Testis (tissue), 2 donors: ENCODE measurements at regions not wholly inside any gene's neighbourhood (a gene's known extent, or its start where the extent isn't known, plus 50 kb on each side); places are given as distances from the start of the nearest gene placed in this dataset.

Experiments
- DNase-seq: peaks from one replicate; pipeline ENCODE4 v3.0.0-alpha.2; 2019
- H3K27ac ChIP-seq, 2 donors: fragments of 200-600 bp; sonication (generic); one replicate each; pipeline ENCODE4 v1.5.1; 2019
- H3K27me3 ChIP-seq: fragments of 200-600 bp; sonication (generic); one replicate; pipeline ENCODE4 v1.5.1; 2019
- H3K36me3 ChIP-seq: fragments of 200-600 bp; sonication (generic); one replicate; pipeline ENCODE4 v1.5.1; 2017; ENCODE audit warnings: low read depth; ENCODE audit errors: missing control alignments
- H3K4me1 ChIP-seq: fragments of 200-600 bp; sonication (generic); one replicate; pipeline ENCODE4 v1.5.1; 2019
- H3K4me3 ChIP-seq, 2 donors: fragments of 200-600 bp; sonication (generic); one replicate each; pipeline ENCODE4 v1.5.1; 2017 to 2019
- H3K9me3 ChIP-seq: fragments of 200-600 bp; sonication (generic); one replicate; pipeline ENCODE4 v1.5.1; 2017
- POLR2A ChIP-seq: fragments of 450-650 bp; IDR thresholded peaks from one replicate; pipeline ENCODE4 v1.6.1; 2017; ENCODE audit warnings: antibody characterized with exemption, mild to moderate bottlenecking, moderate library complexity
- WGBS, 2 donors: methylation state at CpG; one replicate each; pipeline ENCODE4 v1.1.5; 2018; 5-methylcytosine and 5-hydroxymethylcytosine counted together
- intact Hi-C: fragments of 100-400 bp; cut with DNase I; formaldehyde crosslinking; loops from one replicate; pipeline ENCODE4 v1.15.1; 2023; ENCODE audit warnings: low total_unique reads
- TF ChIP-seq, protein P1 (sequence below), 3 experiments: fragments of 450-650 bp in 2 of 3; fragments of 200-600 bp in 1 of 3; sonication (generic) in 1 of 3; IDR thresholded peaks; one replicate each; pipeline ENCODE4 v1.5.1; 2016 to 2019; ENCODE audit warnings: antibody characterized with exemption in 3 of 3, mild to moderate bottlenecking in 2 of 3, moderate library complexity in 1 of 3

DNA sequence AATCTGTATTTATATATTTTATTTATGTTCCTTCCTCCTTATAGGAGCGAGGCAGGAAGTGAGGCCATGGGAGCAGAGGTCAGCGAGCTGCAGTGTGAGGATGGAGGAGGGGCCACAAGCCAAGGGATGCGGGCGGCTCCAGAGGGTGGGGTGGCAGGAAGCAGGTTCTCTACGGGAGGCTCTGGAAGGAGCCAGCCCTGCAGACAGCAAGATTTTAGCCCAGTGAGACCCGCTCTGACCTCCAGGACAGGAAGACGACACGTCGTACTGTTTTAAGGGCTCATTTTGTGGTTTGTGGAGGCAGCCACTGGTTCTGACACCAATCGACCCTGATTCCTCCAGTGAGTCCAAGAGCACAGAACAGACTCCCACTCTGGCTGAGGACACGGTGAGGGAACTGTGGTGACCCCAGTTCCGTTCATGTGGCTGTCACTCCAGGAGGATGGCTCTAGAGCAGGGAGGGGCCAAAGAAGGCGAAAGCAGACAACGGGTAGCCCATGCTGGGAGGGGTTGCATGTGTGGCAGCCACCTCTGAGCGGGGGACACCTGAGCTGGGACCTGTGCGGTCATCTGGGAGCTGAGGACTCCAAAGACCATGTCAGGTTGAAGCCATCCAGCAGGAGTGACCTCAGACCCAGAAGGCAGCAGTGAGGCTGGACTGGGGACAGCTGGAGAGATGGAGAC, 100.1 kb upstream of the BHLHE23 start:
- no peak for DNase-seq
- H3K9me3 ChIP-seq, result no peaks in the 10 kb centered on the region
- H3K4me1 ChIP-seq, result no peaks in the 10 kb centered on the region
- H3K27ac ChIP-seq, result no peak overlapping the region
- no peak for TF ChIP-seq POLR2A
- TF ChIP-seq, protein P1, sequence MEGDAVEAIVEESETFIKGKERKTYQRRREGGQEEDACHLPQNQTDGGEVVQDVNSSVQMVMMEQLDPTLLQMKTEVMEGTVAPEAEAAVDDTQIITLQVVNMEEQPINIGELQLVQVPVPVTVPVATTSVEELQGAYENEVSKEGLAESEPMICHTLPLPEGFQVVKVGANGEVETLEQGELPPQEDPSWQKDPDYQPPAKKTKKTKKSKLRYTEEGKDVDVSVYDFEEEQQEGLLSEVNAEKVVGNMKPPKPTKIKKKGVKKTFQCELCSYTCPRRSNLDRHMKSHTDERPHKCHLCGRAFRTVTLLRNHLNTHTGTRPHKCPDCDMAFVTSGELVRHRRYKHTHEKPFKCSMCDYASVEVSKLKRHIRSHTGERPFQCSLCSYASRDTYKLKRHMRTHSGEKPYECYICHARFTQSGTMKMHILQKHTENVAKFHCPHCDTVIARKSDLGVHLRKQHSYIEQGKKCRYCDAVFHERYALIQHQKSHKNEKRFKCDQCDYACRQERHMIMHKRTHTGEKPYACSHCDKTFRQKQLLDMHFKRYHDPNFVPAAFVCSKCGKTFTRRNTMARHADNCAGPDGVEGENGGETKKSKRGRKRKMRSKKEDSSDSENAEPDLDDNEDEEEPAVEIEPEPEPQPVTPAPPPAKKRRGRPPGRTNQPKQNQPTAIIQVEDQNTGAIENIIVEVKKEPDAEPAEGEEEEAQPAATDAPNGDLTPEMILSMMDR (IDR thresholded peaks at IDR 0.05), result no peak
- intact Hi-C loops, result no loop called here
- WGBS, 2 donors, result 79 to 81% methylated on average over 12 to 16 of the region's 16 CpGs
- H3K36me3 ChIP-seq, result no peaks in the 10 kb centered on the region
- no peak overlapping the region for H3K4me3 ChIP-seq
- H3K27me3 ChIP-seq, result no peaks in the 10 kb centered on the region

DNA sequence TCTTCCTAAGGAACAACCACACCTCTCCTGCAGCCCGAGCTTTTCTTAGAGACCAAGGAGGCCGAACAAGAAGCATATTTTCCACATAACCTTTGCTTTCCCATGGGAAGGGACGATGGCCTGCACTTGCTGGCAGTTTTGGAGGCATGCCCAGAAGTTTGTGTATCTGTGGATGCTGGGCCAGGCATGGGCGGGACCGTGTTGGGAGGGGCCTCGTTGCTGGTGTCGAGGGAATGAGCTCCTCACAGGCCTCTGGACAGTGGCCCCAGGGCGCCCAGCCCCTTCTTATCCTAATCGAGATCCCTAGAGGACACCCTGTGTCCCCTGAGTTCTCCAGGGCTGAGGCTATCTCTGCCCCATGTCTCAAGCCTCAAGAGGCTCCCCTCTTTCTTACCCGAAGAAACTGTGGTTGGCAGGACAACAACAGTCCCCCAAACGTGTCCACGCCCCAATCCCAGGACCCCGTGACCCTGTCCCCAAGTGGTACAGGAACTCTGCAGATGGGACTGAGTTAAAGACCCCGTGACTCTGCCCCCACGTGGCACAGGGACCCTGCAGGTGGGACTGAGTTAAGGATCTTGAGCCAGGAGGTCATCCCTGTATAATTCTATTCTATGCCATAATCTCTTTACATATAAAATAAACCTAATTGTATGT, 99.5 kb upstream of the BHLHE23 start:
- no peak overlapping the region for H3K4me3 ChIP-seq
- H3K27me3 ChIP-seq, result no peaks in the 10 kb centered on the region
- no peak for DNase-seq
- intact Hi-C loops, result no loop called here
- H3K9me3 ChIP-seq, result no peaks in the 10 kb centered on the region
- WGBS, 2 donors, result 67 to 84% methylated on average over 12 to 15 of the region's 15 CpGs
- H3K36me3 ChIP-seq, result no peaks in the 10 kb centered on the region
- no peak overlapping the region for H3K27ac ChIP-seq
- no peak for TF ChIP-seq POLR2A
- TF ChIP-seq, protein P1 (IDR thresholded peaks at IDR 0.05), result no peak
- H3K4me1 ChIP-seq, result no peaks in the 10 kb centered on the region

DNA sequence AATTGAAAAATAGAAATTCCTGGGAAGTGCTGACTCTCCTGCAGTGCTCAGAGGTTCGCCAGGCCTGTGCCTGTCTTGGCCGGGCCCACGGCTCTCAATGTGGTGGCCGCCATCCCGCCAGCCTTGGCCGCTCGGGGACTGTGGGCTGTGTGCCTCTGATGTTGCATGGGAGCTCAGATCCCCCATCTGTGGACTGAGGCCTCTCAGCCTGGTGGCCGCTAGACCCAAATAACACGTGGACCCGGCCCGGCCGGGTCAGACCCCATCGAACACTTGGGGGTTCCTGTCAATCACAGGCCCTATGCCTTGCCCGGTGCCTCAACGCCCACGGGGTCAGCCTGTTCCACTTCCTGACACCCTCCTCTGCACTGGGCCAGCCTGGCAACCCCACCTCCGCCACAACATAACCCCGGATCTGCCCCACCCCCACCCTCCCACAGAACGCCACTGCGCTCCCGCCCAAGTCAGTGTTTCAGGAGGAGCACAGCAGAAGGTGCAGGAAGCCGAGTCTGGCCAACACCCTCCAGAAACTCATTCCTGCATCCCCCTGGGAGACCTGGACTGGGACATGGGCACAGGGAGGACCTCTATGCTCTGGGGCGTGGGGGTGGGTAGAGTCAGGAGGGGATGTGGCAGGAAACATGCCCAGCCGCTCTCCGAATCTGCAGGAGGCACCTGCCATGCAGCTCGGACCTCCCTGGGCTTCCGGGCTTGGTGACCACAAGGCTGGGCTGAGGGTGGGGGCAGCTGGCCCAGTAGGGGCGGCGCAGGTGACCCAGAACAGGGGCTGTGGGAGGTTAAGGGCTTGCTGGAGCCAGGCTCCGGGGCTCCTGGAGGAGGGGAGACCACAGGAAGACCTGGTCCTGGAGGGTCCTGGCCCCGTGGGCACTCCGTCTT, 98.7 kb upstream of the BHLHE23 start:
- no peaks in the 10 kb centered on the region for H3K4me1 ChIP-seq
- no peaks in the 10 kb centered on the region for H3K9me3 ChIP-seq
- no peaks in the 10 kb centered on the region for H3K36me3 ChIP-seq
- H3K27ac ChIP-seq, result no peak overlapping the region
- intact Hi-C loops, result no loop called here
- no peak for DNase-seq
- no peak overlapping the region for H3K4me3 ChIP-seq
- WGBS, 2 donors, result 84 to 86% methylated on average over 16 to 32 of the region's 32 CpGs
- no peaks in the 10 kb centered on the region for H3K27me3 ChIP-seq
- TF ChIP-seq POLR2A, result no peak
- TF ChIP-seq, protein P1 (IDR thresholded peaks at IDR 0.05), result no peak

DNA sequence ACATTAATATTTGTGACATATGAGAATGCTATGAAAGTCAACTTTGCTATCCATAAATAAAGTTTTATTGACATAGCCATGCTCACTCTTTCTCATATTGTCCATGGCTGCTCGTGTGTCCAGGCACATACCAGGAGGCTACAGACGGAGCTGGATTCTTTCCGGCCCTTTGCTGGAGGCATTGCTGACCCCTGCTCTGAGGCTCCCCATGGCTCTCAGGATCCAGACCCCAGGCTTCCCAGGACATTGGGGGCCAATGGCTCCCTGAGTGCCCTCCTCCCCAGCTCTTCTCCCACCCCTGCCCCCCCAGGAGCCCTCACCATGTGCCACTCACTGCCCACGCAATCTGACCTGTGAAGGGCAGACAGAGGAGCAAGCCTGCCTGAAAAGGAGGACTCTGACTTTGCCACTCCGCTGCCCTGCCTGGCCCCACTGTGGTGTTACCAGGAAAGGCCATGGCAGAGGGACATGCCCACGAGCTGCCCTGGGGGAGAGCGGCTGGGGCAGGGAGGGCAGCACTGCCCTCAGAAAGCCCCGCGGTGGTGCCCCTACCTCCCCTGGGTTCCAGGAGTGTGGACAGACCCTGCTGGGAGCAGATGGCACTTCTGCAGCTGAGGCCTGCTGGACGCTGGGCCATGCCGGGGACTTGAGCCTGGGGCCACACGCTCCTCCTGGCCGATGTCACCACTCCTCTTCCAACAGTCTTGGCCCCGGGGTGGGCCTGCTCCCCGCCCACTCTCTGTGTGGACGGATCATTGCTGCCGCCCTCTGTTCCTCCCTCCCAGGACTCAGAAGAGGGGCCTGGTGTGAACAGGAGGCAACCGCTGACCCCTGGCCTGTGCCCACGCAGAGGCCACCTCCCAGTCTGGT, 97.8 kb upstream of the BHLHE23 start:
- Histone ChIP-seq H3K27ac (no peak overlapping the region), H3K36me3 (no peaks in the 10 kb centered on the region), H3K9me3 (no peaks in the 10 kb centered on the region), H3K4me3 (no peak overlapping the region), H3K27me3 (no peaks in the 10 kb centered on the region), H3K4me1 (no peaks in the 10 kb centered on the region)
- intact Hi-C loops, result no loop called here
- WGBS, 2 donors, result 74 to 86% methylated on average over 9 to 19 of the region's 19 CpGs
- TF ChIP-seq, protein P1 (IDR thresholded peaks at IDR 0.05), result no peak
- TF ChIP-seq POLR2A, result no peak
- DNase-seq, result no peak
